Tibial nerve (tissue), 4 donors: ENCODE measurements at regions not wholly inside any gene's neighbourhood (a gene's known extent, or its start where the extent isn't known, plus 50 kb on each side); places are given as distances from the start of the nearest gene placed in this dataset.

Experiments used
- DNase-seq, 2 donors: peaks; one replicate each; pipeline ENCODE4 v3.0.0-alpha.2; 2019; ENCODE audit warnings: low spot score in 2 of 2
- H3K27ac ChIP-seq, 4 donors: fragments of 200-600 bp; sonication (generic) in 3 of 4; one replicate each; pipeline ENCODE4 v1.5.1; 2017 to 2019; ENCODE audit warnings: mild to moderate bottlenecking in 1 of 4
- H3K27me3 ChIP-seq, 2 donors: fragments of 200-600 bp; sonication (generic) in 1 of 2; one replicate each; pipeline versions ENCODE4 v1.5.1 to v1.6.0; 2017 to 2019
- H3K36me3 ChIP-seq, 3 donors: fragments of 200-600 bp; sonication (generic); one replicate each; pipeline ENCODE4 v1.5.1; 2018 to 2019
- H3K4me1 ChIP-seq, 4 donors: fragments of 200-600 bp; sonication (generic) in 3 of 4; one replicate each; pipeline ENCODE4 v1.5.1; 2017 to 2019
- H3K4me3 ChIP-seq, 4 donors: fragments of 200-600 bp; sonication (generic) in 3 of 4; one replicate each; pipeline ENCODE4 v1.5.1; 2017 to 2019; ENCODE audit warnings: mild to moderate bottlenecking in 1 of 4, moderate library complexity in 1 of 4
- H3K9me3 ChIP-seq, 4 donors: fragments of 200-600 bp; sonication (generic) in 3 of 4; one replicate each; pipeline ENCODE4 v1.5.1; 2017 to 2019
- EP300 ChIP-seq, 2 donors: sonication (generic); formaldehyde crosslinking; IDR thresholded peaks; one replicate each; pipeline ENCODE4 v1.6.1; 2017; ENCODE audit warnings: antibody characterized with exemption in 2 of 2, mild to moderate bottlenecking in 1 of 2
- POLR2A ChIP-seq, 2 donors: fragments of 450-650 bp; IDR thresholded peaks; one replicate each; pipeline ENCODE4 v1.6.1; 2017; ENCODE audit warnings: antibody characterized with exemption in 2 of 2, mild to moderate bottlenecking in 2 of 2, moderate library complexity in 2 of 2
- WGBS, 2 donors: methylation state at CpG; one replicate each; pipeline ENCODE4 v1.1.5; 2018; 5-methylcytosine and 5-hydroxymethylcytosine counted together
- TF ChIP-seq, protein P1 (sequence below), 5 experiments: fragments of 200-600 bp in 3 of 5; fragments of 450-650 bp in 2 of 5; sonication (generic) in 3 of 5; IDR thresholded peaks; one replicate each; pipeline ENCODE4 v1.5.1; 2016 to 2019; ENCODE audit warnings: antibody characterized with exemption in 5 of 5, mild to moderate bottlenecking in 3 of 5, moderate library complexity in 2 of 5

DNA sequence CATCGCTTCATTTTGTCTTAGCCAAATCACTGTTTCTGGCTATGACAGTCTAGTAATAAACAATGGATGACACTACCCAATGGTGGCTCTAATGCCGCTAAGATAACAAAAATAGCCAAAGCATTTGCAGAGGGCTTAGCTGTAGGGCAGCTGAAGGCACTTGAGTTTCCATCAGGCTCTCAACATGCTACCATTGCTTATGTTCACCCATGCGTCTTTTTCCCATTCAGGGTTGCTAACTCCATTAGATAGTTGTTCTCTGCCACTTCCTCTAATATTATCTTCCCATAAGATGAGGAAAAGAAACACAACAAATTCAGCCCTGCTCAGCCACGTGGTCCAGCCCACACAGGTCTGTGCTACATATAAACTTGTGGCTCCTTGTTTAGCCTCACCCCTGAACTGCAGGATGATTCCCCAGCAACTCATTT is 159.6 kb downstream of the TOMM20 start:
- TF ChIP-seq POLR2A (IDR thresholded peaks at IDR 0.05) (no peak), EP300 (IDR thresholded peaks at IDR 0.05) (no peak)
- TF ChIP-seq, protein P1, sequence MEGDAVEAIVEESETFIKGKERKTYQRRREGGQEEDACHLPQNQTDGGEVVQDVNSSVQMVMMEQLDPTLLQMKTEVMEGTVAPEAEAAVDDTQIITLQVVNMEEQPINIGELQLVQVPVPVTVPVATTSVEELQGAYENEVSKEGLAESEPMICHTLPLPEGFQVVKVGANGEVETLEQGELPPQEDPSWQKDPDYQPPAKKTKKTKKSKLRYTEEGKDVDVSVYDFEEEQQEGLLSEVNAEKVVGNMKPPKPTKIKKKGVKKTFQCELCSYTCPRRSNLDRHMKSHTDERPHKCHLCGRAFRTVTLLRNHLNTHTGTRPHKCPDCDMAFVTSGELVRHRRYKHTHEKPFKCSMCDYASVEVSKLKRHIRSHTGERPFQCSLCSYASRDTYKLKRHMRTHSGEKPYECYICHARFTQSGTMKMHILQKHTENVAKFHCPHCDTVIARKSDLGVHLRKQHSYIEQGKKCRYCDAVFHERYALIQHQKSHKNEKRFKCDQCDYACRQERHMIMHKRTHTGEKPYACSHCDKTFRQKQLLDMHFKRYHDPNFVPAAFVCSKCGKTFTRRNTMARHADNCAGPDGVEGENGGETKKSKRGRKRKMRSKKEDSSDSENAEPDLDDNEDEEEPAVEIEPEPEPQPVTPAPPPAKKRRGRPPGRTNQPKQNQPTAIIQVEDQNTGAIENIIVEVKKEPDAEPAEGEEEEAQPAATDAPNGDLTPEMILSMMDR (IDR thresholded peaks at IDR 0.05), result no peak
- WGBS, 2 donors, result 70 to 74% methylated on average over 4 of the region's 4 CpGs
- no peak for DNase-seq
- Histone ChIP-seq H3K4me1 (peaks cover 0 to 47% (median 37%) of the 10 kb centered on the region in 4 donors), H3K9me3 (no peaks in the 10 kb centered on the region), H3K27ac (peak overlapping the region in 3 of 4 donors; percentile 78 to 96 (median 89)), H3K36me3 (no peaks in the 10 kb centered on the region), H3K27me3 (no peaks in the 10 kb centered on the region), H3K4me3 (no peak overlapping the region)

DNA sequence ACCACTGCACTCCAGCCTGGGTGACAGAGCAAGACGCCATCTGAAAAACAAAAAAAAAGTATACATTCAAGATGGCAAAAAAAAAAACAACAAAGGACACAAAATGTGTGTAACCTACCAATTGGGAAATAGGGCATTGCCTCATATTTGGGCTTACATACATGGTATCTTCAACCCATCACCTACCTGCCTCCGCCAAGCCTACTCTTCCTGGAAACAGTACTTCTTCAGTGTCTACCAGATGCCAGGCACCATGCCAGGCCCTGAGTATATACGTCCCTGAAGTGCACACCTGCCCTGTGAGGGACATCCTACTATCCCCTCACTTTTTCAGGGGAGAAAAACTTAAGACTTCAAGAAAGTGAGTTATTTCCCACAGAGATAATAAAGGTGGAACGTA is 160.2 kb downstream of the TOMM20 start:
- no peak for TF ChIP-seq EP300 (IDR thresholded peaks at IDR 0.05)
- TF ChIP-seq POLR2A (IDR thresholded peaks at IDR 0.05), result no peak
- TF ChIP-seq, protein P1 (IDR thresholded peaks at IDR 0.05), result no peak
- peak overlapping the region in 3 of 4 donors; percentile 78 to 96 (median 89) for H3K27ac ChIP-seq
- WGBS, 2 donors, result 87 to 94% methylated on average over 4 of the region's 4 CpGs
- H3K9me3 ChIP-seq, result no peaks in the 10 kb centered on the region
- no peaks in the 10 kb centered on the region for H3K27me3 ChIP-seq
- H3K4me1 ChIP-seq, result peaks cover 0 to 50% (median 43%) of the 10 kb centered on the region in 4 donors
- DNase-seq, result no peak
- H3K36me3 ChIP-seq, result no peaks in the 10 kb centered on the region
- no peak overlapping the region for H3K4me3 ChIP-seq

DNA sequence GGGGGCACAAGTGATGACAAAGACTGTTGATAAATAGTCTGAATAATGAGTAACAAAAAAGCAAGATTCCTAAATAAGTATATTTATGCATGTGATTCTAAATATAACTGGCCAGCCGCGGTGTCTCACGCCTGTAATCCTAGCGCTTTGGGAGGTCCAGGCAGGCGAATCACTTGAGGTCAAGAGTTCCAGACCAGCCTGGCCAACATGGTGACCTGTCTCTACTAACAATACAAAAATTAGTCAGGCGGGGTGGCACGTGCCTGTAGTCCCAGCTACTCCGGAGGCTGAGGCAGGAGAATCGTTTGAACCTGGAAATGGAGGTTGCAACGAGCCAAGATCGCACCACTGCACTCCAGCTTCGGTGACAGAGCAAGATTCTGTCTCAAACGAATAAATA is 161.5 kb downstream of the TOMM20 start:
- H3K9me3 ChIP-seq, result no peaks in the 10 kb centered on the region
- DNase-seq, result no peak
- no peak overlapping the region for H3K4me3 ChIP-seq
- peaks cover 0 to 63% (median 56%) of the 10 kb centered on the region in 4 donors for H3K4me1 ChIP-seq
- H3K27me3 ChIP-seq, result no peaks in the 10 kb centered on the region
- TF ChIP-seq, protein P1 (IDR thresholded peaks at IDR 0.05), result no peak
- TF ChIP-seq EP300 (IDR thresholded peaks at IDR 0.05), result no peak
- TF ChIP-seq POLR2A (IDR thresholded peaks at IDR 0.05), result no peak
- H3K36me3 ChIP-seq, result no peaks in the 10 kb centered on the region
- WGBS, 2 donors, result 94 to 95% methylated on average over 13 of the region's 13 CpGs
- H3K27ac ChIP-seq, result no peak overlapping the region

DNA sequence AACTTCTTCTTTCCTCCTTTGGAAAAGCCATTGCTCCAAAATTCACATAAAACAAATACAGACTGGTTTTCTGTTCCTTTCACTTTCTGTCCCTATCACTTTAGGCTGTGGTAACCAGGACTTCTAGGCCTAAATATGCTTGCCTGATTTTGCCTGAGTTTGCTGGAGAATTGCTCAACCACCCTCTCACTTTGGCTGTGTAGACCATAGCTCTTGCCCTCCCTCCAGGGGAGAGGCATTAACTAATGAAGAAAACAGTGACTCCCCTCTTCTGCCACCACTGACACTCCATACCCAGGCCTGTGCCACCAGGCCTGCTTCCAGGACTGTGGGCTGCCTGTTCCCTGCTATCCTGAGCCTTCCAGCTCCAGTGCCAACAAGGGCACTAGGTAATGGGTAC is 163.5 kb downstream of the TOMM20 start:
- Histone ChIP-seq H3K9me3 (no peaks in the 10 kb centered on the region), H3K4me3 (no peak overlapping the region), H3K27me3 (no peaks in the 10 kb centered on the region), H3K36me3 (no peaks in the 10 kb centered on the region), H3K27ac (peak overlapping the region in 3 of 4 donors; percentile 15 to 64 (median 58)), H3K4me1 (peaks cover 0 to 65% (median 54%) of the 10 kb centered on the region in 4 donors)
- DNase-seq, result no peak
- TF ChIP-seq, protein P1 (IDR thresholded peaks at IDR 0.05), result no peak
- peak in 1 of 2 donors; percentile 26 for TF ChIP-seq EP300 (IDR thresholded peaks at IDR 0.05)

DNA sequence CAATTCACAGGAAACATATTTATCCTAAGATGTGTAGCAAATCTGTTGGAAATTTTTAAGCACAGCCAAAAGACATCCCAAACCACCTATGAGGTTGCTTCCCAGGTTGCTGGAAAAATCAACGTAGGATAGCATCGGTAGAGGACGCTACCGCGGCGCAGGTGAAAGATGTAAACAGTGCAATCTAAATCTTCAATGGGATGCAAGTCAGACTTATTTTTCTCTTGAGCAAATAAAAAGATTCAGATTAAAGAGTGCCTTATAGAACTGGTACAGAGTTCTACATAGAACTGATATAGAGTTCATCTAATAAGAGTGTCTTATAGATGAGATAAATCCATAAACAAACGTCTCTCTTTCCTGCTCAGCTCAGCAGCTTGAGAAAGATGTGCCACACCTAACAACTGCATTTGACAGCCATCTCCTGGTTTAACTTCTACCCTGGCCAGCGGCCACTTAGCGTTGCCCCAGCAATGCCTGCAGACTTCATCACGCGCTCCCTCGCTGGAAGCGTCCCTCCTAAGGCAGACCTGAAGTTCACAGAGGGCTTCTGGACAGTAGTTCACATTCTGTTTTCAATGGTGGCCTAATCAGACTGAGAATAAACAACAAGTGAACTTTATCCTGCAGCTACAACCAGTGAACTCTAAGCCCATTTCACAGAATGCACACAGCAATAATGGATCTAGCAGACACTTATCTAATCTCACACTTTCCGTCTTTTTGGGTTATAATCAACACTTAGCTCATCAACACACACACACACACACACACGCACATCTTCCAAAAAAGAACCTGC is 164.5 kb downstream of the TOMM20 start:
- Histone ChIP-seq H3K36me3 (no peaks in the 10 kb centered on the region), H3K27ac (peak overlapping the region in 3 of 4 donors; percentile 72 to 85 (median 83)), H3K9me3 (no peaks in the 10 kb centered on the region), H3K4me1 (peaks cover 0 to 58% (median 45%) of the 10 kb centered on the region in 4 donors), H3K27me3 (no peaks in the 10 kb centered on the region), H3K4me3 (no peak overlapping the region)
- DNase-seq, result no peak
- TF ChIP-seq POLR2A (IDR thresholded peaks at IDR 0.05), result no peak
- TF ChIP-seq EP300 (IDR thresholded peaks at IDR 0.05), result no peak
- TF ChIP-seq, protein P1 (IDR thresholded peaks at IDR 0.05), result no peak
- WGBS, 2 donors, result 74 to 84% methylated on average over 15 of the region's 15 CpGs
